ENCODE measurements at regions not wholly inside any gene's neighbourhood (a gene's known extent, or its start where the extent isn't known, plus 50 kb on each side); places are given as distances from the start of the nearest gene placed in this dataset.

- TF ChIP-seq ZFX (IDR thresholded peaks at IDR 0.05; ENCODE audit: borderline replicate concordance) (no peak), CTCF (IDR thresholded peaks at IDR 0.05) (no peak)
- H3K27ac ChIP-seq, result peak overlapping the region; percentile 90
These were observed 280.7 kb upstream of the KLHL1 start for GRCh38 chr13:70388935-70389334.

GRCh38 chr13:70386919-70387318 lies 278.7 kb upstream of the KLHL1 start:
- no peak overlapping the region for H3K27ac ChIP-seq

GRCh38 chr13:70385852-70386251 lies 277.6 kb upstream of the KLHL1 start:
- TF ChIP-seq ZFX (IDR thresholded peaks at IDR 0.05; ENCODE audit: borderline replicate concordance) (no peak), CTCF (IDR thresholded peaks at IDR 0.05) (no peak)
- H3K27ac ChIP-seq, result no peak overlapping the region

More at GRCh38 chr13:70386919-70387318, 278.7 kb upstream of the KLHL1 start:
- TF ChIP-seq CTCF (IDR thresholded peaks at IDR 0.05) (no peak), ZFX (IDR thresholded peaks at IDR 0.05; ENCODE audit: borderline replicate concordance) (no peak)

- TF ChIP-seq CTCF (IDR thresholded peaks at IDR 0.05) (no peak), ZFX (IDR thresholded peaks at IDR 0.05; ENCODE audit: borderline replicate concordance) (no peak)
- H3K27ac ChIP-seq, result no peak overlapping the region
These were observed 275.9 kb upstream of the KLHL1 start for GRCh38 chr13:70384156-70384555.

- peak overlapping the region; percentile 92 for H3K27ac ChIP-seq
- TF ChIP-seq CTCF (IDR thresholded peaks at IDR 0.05), result no peak
- TF ChIP-seq ZFX (IDR thresholded peaks at IDR 0.05; ENCODE audit: borderline replicate concordance), result no peak
These were observed 272.6 kb upstream of the KLHL1 start for GRCh38 chr13:70380809-70381208.

GRCh38 chr13:70375718-70376117 lies 267.5 kb upstream of the KLHL1 start:
- peak overlapping the region; percentile 25 for H3K27ac ChIP-seq
- no peak for TF ChIP-seq CTCF (IDR thresholded peaks at IDR 0.05)
- no peak for TF ChIP-seq ZFX (IDR thresholded peaks at IDR 0.05; ENCODE audit: borderline replicate concordance)

GRCh38 chr13:70370924-70371323 lies 262.7 kb upstream of the KLHL1 start:
- H3K27ac ChIP-seq, result no peak overlapping the region
- TF ChIP-seq CTCF (IDR thresholded peaks at IDR 0.05) (no peak), ZFX (IDR thresholded peaks at IDR 0.05; ENCODE audit: borderline replicate concordance) (no peak)
